SK-N-SH (cell line): ENCODE measurements at regions not wholly inside any gene's neighbourhood (a gene's known extent, or its start where the extent isn't known, plus 50 kb on each side); places are given as distances from the start of the nearest gene placed in this dataset.

Experiments
- CTCF ChIA-PET: fragments of 300-600, 350-600 bp; formaldehyde crosslinking; extraction: SDS; loops from one replicate; lab custom pipeline; 2021; lab: Yijun Ruan, JAX
- POLR2A ChIA-PET: fragments of 350-600 bp; sonication (Branson Sonifier 250); formaldehyde crosslinking; extraction: SDS; loops from one replicate; lab custom pipeline; 2020; ENCODE audit warnings: antibody characterized with exemption, inconsistent platforms; lab: Yijun Ruan, JAX
- DNase-seq: peaks from one replicate; pipeline ENCODE4 v3.0.0; 2012
- H2AFZ ChIP-seq: fragments of 200-600 bp; sonication (generic); 2 replicates; pipeline ENCODE4 v1.8.1; 2016; ENCODE audit warnings: antibody characterized with exemption, mild to moderate bottlenecking, low read depth
- H3F3A ChIP-seq: fragments of 200-600 bp; sonication (generic); replicated peaks from 2 replicates; pipeline ENCODE3; 2016; ENCODE audit warnings: antibody characterized with exemption, mild to moderate bottlenecking; ENCODE audit not compliant: insufficient read depth
- H3K27ac ChIP-seq, 2 experiments: fragments of 200-500 bp in 1 of 2; fragments of 200-600 bp in 1 of 2; sonication (Bioruptor generic) in 1 of 2; sonication (generic), shearing (Covaris generic) in 1 of 2; 2 replicates each; pipeline versions ENCODE4 v1.5.1 to v1.6.1; 2014 to 2016; ENCODE audit warnings: low read depth in 2 of 2, inconsistent platforms in 1 of 2, low read length in 1 of 2, mild to moderate bottlenecking in 1 of 2, mixed read lengths in 1 of 2
- H3K27me3 ChIP-seq: fragments of 200-600 bp; sonication (generic), shearing (Covaris generic); 2 replicates; pipeline ENCODE4 v1.6.1; 2016; ENCODE audit warnings: mixed run types; ENCODE audit not compliant: insufficient read depth
- H3K36me3 ChIP-seq, 2 experiments: fragments of 200-500 bp in 1 of 2; fragments of 200-600 bp in 1 of 2; sonication (Bioruptor generic) in 1 of 2; sonication (generic) in 1 of 2; replicated peaks in 1 of 2; 2 replicates each; pipeline versions ENCODE3 to v1.5.1; 2014 to 2016; ENCODE audit warnings: low read length in 1 of 2, mild to moderate bottlenecking in 1 of 2; ENCODE audit not compliant: insufficient read depth in 2 of 2, control insufficient read depth in 1 of 2
- H3K4me1 ChIP-seq, 2 experiments: fragments of 200-500 bp in 1 of 2; fragments of 200-600 bp in 1 of 2; sonication (Bioruptor generic) in 1 of 2; sonication (generic), shearing (Covaris generic) in 1 of 2; 2 replicates each; pipeline versions ENCODE4 v1.5.1 to v1.6.1; 2014 to 2016; ENCODE audit warnings: low read depth in 1 of 2, low read length in 1 of 2, mixed run types in 1 of 2; ENCODE audit not compliant: insufficient read depth in 2 of 2, control insufficient read depth in 1 of 2
- H3K4me2 ChIP-seq: fragments of 200-600 bp; sonication (generic), shearing (Covaris generic); 2 replicates; pipeline ENCODE4 v1.6.1; 2017; ENCODE audit warnings: mixed run types
- H3K4me3 ChIP-seq, 2 experiments: fragments of 200-500 bp in 1 of 2; fragments of 200-600 bp in 1 of 2; sonication (Bioruptor generic) in 1 of 2; sonication (generic), shearing (Covaris generic) in 1 of 2; 2 replicates each; pipeline versions ENCODE4 v1.5.1 to v1.8.1; 2014 to 2016; ENCODE audit warnings: low read depth in 2 of 2, inconsistent platforms in 1 of 2, low read length in 1 of 2, mild to moderate bottlenecking in 1 of 2, mixed read lengths in 1 of 2, moderate library complexity in 1 of 2
- H3K79me2 ChIP-seq: fragments of 200-600 bp; sonication (generic); 2 replicates; pipeline ENCODE4 v1.8.1; 2017; ENCODE audit warnings: mild to moderate bottlenecking; ENCODE audit not compliant: insufficient read depth
- H3K9ac ChIP-seq: fragments of 200-600 bp; sonication (generic); 2 replicates; pipeline ENCODE4 v1.6.1; 2017; ENCODE audit warnings: mixed run types
- H3K9me2 ChIP-seq: fragments of 200-600 bp; sonication (generic); 2 replicates; pipeline ENCODE4 v1.6.1; 2017; ENCODE audit warnings: mixed run types
- H3K9me3 ChIP-seq: fragments of 200-600 bp; sonication (generic); 2 replicates; pipeline ENCODE4 v1.6.1; 2017; ENCODE audit warnings: mixed run types, mild to moderate bottlenecking, moderate library complexity
- H4K20me1 ChIP-seq: fragments of 200-600 bp; sonication (generic); 2 replicates; pipeline ENCODE4 v1.6.1; 2017; ENCODE audit warnings: mild to moderate bottlenecking, mixed run types; ENCODE audit not compliant: insufficient read depth
- CHD2 ChIP-seq: fragments of 150-350 bp; IDR thresholded peaks from 2 replicates; pipeline ENCODE4 v1.6.1; 2018; ENCODE audit warnings: low read length; ENCODE audit not compliant: partially characterized antibody
- ELF1 ChIP-seq: IDR thresholded peaks from 2 replicates; pipeline ENCODE4 v1.4.0; 2012
- FOSL2 ChIP-seq: IDR thresholded peaks from 2 replicates; pipeline ENCODE4 v1.4.0; 2012; ENCODE audit warnings: low read depth, mild to moderate bottlenecking, moderate library complexity, borderline replicate concordance
- FOXJ3 ChIP-seq: sonication (generic); formaldehyde crosslinking; IDR thresholded peaks from 2 replicates; pipeline ENCODE4 v1.5.1; 2020; ENCODE audit warnings: mild to moderate bottlenecking, missing genetic modification reagents
- FOXM1 ChIP-seq: IDR thresholded peaks from 2 replicates; pipeline ENCODE4 v1.4.0; 2012; ENCODE audit warnings: low read depth, mild to moderate bottlenecking
- GATA2 ChIP-seq: sonication (generic); formaldehyde crosslinking; IDR thresholded peaks from 2 replicates; pipeline ENCODE4 v1.5.0; 2020; ENCODE audit warnings: mild to moderate bottlenecking, missing genetic modification reagents
- IRF3 ChIP-seq: fragments of 150-350 bp; IDR thresholded peaks from 2 replicates; pipeline ENCODE4 v1.6.1; 2016; ENCODE audit warnings: mild to moderate bottlenecking, low read depth, low read length
- MEF2A ChIP-seq: IDR thresholded peaks from 2 replicates; pipeline ENCODE4 v1.4.0; 2012; ENCODE audit warnings: low read depth, borderline replicate concordance
- NRF1 ChIP-seq: IDR thresholded peaks from 2 replicates; pipeline ENCODE4 v1.6.1; 2012; ENCODE audit warnings: low read depth, mild to moderate bottlenecking, low read length
- POLR2AphosphoS5 ChIP-seq: IDR thresholded peaks from 2 replicates; pipeline ENCODE4 v1.6.1; 2012; ENCODE audit warnings: low read depth, low read length
- RFX5 ChIP-seq: IDR thresholded peaks from 2 replicates; pipeline ENCODE4 v1.6.1; 2012; ENCODE audit warnings: mild to moderate bottlenecking, improper control_type of control experiment, low read length
- RXRA ChIP-seq: IDR thresholded peaks from 2 replicates; pipeline ENCODE4 v1.4.0; 2012; ENCODE audit warnings: low read depth, mild to moderate bottlenecking, borderline replicate concordance
- SMC3 ChIP-seq: IDR thresholded peaks from 2 replicates; pipeline ENCODE4 v1.6.1; 2012; ENCODE audit warnings: low read depth, low read length, improper control_type of control experiment
- TAF1 ChIP-seq: IDR thresholded peaks from 2 replicates; pipeline ENCODE4 v1.6.1; 2012; ENCODE audit warnings: low read depth, mild to moderate bottlenecking, low read length, moderate library complexity, borderline replicate concordance
- TCF12 ChIP-seq: IDR thresholded peaks from 2 replicates; pipeline ENCODE4 v1.4.0; 2012
- TEAD4 ChIP-seq: IDR thresholded peaks from 2 replicates; pipeline ENCODE4 v1.4.0; 2012; ENCODE audit warnings: mild to moderate bottlenecking, borderline replicate concordance; ENCODE audit not compliant: insufficient read depth
- YY1 ChIP-seq: IDR thresholded peaks from 2 replicates; pipeline ENCODE4 v1.4.0; 2012; ENCODE audit warnings: low read depth, mild to moderate bottlenecking
- WGBS: methylation state at CpG from one replicate; pipeline ENCODE4 v1.1.6; 2017; ENCODE audit warnings: low lambda C conversion rate; 5-methylcytosine and 5-hydroxymethylcytosine counted together
- TF ChIP-seq, protein P1 (sequence below): fragments of 150-350 bp; IDR thresholded peaks from 2 replicates; pipeline ENCODE4 v1.6.1; 2017; ENCODE audit warnings: antibody characterized with exemption, low read length, low read depth, borderline replicate concordance
- TF ChIP-seq, protein P2 (sequence below): IDR thresholded peaks from 2 replicates; pipeline ENCODE4 v1.6.1; 2012; ENCODE audit warnings: mild to moderate bottlenecking, low read depth, low read length, moderate library complexity

DNA sequence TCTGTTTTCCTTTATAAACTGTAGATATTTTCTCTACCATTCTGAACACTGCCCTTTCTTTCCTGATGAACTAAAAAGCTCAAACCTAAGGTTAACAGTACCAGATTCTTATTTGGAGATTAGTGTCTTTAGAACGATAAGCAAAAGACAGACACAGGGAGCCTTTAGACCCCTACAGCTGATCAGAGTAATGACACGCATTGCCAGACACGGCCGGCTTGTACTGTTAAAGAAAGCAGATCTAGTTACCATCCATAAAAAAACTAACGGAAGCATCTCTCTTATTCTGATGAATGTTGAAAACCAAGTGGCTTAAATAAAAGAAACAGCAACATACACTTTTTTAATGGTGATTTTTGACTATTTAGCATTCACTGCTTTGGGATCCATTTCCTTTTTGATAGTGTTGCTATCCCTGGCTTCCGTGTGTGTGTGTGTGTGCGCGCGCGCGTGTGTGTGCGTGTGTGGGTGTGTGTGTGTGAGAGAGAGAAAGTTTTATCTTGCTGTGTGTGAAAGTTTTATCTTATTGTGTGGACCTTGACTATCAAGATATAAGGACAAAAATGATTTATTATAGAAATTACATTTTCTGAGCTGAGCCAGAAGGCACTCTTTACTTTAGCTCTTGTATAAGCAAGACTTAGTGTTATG is 95.6 kb upstream of the SLC35B3 start:
- peak; percentile 32 for DNase-seq

DNA sequence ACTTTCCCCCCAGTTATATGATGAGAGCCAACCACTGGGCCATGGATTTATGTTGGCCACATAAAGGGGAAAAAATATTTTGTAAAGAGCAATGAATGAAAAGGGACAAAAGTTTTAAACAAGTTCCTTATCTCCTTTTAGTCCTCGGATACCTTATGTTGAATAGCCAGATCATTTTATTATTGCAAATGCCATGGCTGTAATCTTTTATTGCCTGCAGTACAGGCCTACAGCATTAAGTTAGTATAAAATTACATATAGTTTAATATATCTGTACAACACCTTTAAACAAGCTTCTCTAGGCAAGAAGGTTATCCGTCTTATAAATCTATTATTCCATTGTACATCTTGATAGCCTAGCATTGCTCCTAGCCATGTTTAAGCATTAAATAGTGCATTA is 93.9 kb upstream of the SLC35B3 start:
- 59% methylated on average over 2 of the region's 2 CpGs for WGBS
- no peaks in the 10 kb centered on the region for H3K36me3 ChIP-seq
- H3K27me3 ChIP-seq, result no peaks in the 10 kb centered on the region
- ChIA-PET POLR2A (no interaction called here), CTCF (no interaction called here)
- no peaks in the 10 kb centered on the region for H3K4me1 ChIP-seq
- H3K27ac ChIP-seq, result no peak overlapping the region
- no peaks in the 10 kb centered on the region for H3F3A ChIP-seq
- no peak overlapping the region for H3K9ac ChIP-seq
- no peaks in the 10 kb centered on the region for H3K79me2 ChIP-seq
- no peak for DNase-seq
- no peak overlapping the region for H2AFZ ChIP-seq
- H3K9me3 ChIP-seq, result no peaks in the 10 kb centered on the region
- H4K20me1 ChIP-seq, result no peaks in the 10 kb centered on the region
- no peak overlapping the region for H3K4me2 ChIP-seq
- no peak overlapping the region for H3K4me3 ChIP-seq
- H3K9me2 ChIP-seq, result no peaks in the 10 kb centered on the region
- no peak for TF ChIP-seq TCF12
- TF ChIP-seq FOXM1, result no peak
- TF ChIP-seq GATA2 (CRISPR knock-in tag), result no peak
- TF ChIP-seq SMC3, result no peak
- no peak for TF ChIP-seq TEAD4
- no peak for TF ChIP-seq ELF1
- TF ChIP-seq, protein P1, sequence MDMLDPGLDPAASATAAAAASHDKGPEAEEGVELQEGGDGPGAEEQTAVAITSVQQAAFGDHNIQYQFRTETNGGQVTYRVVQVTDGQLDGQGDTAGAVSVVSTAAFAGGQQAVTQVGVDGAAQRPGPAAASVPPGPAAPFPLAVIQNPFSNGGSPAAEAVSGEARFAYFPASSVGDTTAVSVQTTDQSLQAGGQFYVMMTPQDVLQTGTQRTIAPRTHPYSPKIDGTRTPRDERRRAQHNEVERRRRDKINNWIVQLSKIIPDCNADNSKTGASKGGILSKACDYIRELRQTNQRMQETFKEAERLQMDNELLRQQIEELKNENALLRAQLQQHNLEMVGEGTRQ, result no peak
- TF ChIP-seq IRF3, result no peak
- TF ChIP-seq RXRA, result no peak
- TF ChIP-seq FOSL2, result no peak
- no peak for TF ChIP-seq FOXJ3
- TF ChIP-seq, protein P2, sequence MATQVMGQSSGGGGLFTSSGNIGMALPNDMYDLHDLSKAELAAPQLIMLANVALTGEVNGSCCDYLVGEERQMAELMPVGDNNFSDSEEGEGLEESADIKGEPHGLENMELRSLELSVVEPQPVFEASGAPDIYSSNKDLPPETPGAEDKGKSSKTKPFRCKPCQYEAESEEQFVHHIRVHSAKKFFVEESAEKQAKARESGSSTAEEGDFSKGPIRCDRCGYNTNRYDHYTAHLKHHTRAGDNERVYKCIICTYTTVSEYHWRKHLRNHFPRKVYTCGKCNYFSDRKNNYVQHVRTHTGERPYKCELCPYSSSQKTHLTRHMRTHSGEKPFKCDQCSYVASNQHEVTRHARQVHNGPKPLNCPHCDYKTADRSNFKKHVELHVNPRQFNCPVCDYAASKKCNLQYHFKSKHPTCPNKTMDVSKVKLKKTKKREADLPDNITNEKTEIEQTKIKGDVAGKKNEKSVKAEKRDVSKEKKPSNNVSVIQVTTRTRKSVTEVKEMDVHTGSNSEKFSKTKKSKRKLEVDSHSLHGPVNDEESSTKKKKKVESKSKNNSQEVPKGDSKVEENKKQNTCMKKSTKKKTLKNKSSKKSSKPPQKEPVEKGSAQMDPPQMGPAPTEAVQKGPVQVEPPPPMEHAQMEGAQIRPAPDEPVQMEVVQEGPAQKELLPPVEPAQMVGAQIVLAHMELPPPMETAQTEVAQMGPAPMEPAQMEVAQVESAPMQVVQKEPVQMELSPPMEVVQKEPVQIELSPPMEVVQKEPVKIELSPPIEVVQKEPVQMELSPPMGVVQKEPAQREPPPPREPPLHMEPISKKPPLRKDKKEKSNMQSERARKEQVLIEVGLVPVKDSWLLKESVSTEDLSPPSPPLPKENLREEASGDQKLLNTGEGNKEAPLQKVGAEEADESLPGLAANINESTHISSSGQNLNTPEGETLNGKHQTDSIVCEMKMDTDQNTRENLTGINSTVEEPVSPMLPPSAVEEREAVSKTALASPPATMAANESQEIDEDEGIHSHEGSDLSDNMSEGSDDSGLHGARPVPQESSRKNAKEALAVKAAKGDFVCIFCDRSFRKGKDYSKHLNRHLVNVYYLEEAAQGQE, result no peak
- no peak for TF ChIP-seq POLR2AphosphoS5
- no peak for TF ChIP-seq TAF1

More for the DNA sequence above, 95.6 kb upstream of the SLC35B3 start:
- POLR2A ChIA-PET, result no interaction called here
- no peaks in the 10 kb centered on the region for H3F3A ChIP-seq
- H3K9me2 ChIP-seq, result no peaks in the 10 kb centered on the region
- no peak overlapping the region for H3K4me2 ChIP-seq
- WGBS, result 65% methylated on average over 12 of the region's 12 CpGs
- H3K27me3 ChIP-seq, result no peaks in the 10 kb centered on the region
- no peaks in the 10 kb centered on the region for H3K36me3 ChIP-seq
- no peak for TF ChIP-seq CHD2
- no peak for TF ChIP-seq RFX5
- TF ChIP-seq FOSL2, result no peak
- no peak for TF ChIP-seq YY1
- no peak for TF ChIP-seq NRF1
- no peak for TF ChIP-seq MEF2A
- TF ChIP-seq, protein P1, result no peak
- no peak for TF ChIP-seq ELF1
- TF ChIP-seq IRF3, result no peak
- TF ChIP-seq, all 33 proteins: peak for 0
- H3K79me2 ChIP-seq, result no peaks in the 10 kb centered on the region
- H2AFZ ChIP-seq, result no peak overlapping the region
- no peak overlapping the region for H3K4me3 ChIP-seq
- no peaks in the 10 kb centered on the region for H4K20me1 ChIP-seq
- H3K9me3 ChIP-seq, result no peaks in the 10 kb centered on the region
- H3K9ac ChIP-seq, result no peak overlapping the region
- H3K4me1 ChIP-seq, result no peaks in the 10 kb centered on the region
- H3K27ac ChIP-seq, result no peak overlapping the region
- CTCF ChIA-PET, result interaction anchor here (1.0 to 1.6 kb wide), 3 partner anchors 9 to 33 kb away, joined by 3 read pairs; no protein-coding TSS in a partner anchor
